ENCODE measurements at regions not wholly inside any gene's neighbourhood (a gene's known extent, or its start where the extent isn't known, plus 50 kb on each side); places are given as distances from the start of the nearest gene placed in this dataset.

DNA sequence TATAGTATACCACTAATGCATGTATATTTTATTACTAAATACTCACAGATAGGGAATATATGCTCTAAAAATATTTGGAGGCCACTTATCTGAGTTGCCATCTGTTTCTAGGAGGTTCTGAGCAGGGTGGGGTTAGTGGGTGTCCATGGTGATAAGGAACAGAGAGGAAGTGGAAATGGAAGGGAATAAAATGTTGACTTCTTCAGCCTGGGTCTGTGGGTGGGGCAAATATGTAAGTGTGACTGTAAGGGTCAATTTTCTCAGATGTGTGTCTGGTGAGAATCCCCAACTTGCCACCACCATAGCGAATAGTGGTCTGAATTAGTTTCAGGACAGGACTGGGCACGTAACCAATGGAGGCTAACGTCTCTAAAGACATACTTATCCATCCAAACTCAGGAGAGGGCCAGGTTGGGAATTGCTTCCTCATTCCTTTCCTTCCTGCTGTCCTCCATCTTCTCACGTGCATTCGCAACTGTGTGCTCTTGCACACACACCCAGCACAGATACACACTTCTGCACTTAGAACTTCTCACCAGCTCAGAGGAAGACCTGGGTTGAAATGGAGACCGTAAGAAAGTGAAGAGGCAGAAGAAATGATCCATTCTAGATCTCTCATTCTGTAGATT, 54.2 kb upstream of the GZMB start:
- no peak overlapping the region for H3K27ac Mint-ChIP-seq (ENCODE audit: unreplicated experiment)
- no peaks in the 10 kb centered on the region for H3K4me1 Mint-ChIP-seq (ENCODE audit: low read depth, unreplicated experiment)
- no peaks in the 10 kb centered on the region for H3K9me3 ChIP-seq
- peaks cover 21% of the 10 kb centered on the region for H3K27me3 Mint-ChIP-seq (ENCODE audit: insufficient read depth, unreplicated experiment)
- no peaks in the 10 kb centered on the region for H3K36me3 Mint-ChIP-seq (ENCODE audit: insufficient read depth, unreplicated experiment)
- H3K4me3 Mint-ChIP-seq (ENCODE audit: unreplicated experiment) = no peak overlapping the region
- BruUV-seq (replicated peaks) = no TSS peak
- no peaks in the 10 kb centered on the region for H3K9me3 Mint-ChIP-seq (ENCODE audit: unreplicated experiment)
- TF ChIP-seq, protein P1, sequence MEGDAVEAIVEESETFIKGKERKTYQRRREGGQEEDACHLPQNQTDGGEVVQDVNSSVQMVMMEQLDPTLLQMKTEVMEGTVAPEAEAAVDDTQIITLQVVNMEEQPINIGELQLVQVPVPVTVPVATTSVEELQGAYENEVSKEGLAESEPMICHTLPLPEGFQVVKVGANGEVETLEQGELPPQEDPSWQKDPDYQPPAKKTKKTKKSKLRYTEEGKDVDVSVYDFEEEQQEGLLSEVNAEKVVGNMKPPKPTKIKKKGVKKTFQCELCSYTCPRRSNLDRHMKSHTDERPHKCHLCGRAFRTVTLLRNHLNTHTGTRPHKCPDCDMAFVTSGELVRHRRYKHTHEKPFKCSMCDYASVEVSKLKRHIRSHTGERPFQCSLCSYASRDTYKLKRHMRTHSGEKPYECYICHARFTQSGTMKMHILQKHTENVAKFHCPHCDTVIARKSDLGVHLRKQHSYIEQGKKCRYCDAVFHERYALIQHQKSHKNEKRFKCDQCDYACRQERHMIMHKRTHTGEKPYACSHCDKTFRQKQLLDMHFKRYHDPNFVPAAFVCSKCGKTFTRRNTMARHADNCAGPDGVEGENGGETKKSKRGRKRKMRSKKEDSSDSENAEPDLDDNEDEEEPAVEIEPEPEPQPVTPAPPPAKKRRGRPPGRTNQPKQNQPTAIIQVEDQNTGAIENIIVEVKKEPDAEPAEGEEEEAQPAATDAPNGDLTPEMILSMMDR (IDR thresholded peaks at IDR 0.05; ENCODE audit: insufficient read depth in 1 of 2, low read depth in 1 of 2, low read length in 1 of 2, severe bottlenecking in 1 of 2, unreplicated experiment in 1 of 2) = no peak
- CTCF ChIA-PET = no interaction called here
- no peak overlapping the region for H3K4me3 ChIP-seq (ENCODE audit: low read depth, low read length)
- H3K36me3 ChIP-seq (ENCODE audit: control insufficient read depth, insufficient read depth, low read length) = no peaks in the 10 kb centered on the region
- no peak for DNase-seq
- no peaks in the 10 kb centered on the region for H3K27me3 ChIP-seq (replicated peaks; ENCODE audit: control insufficient read depth, insufficient read depth, low read length)
- H3K4me1 ChIP-seq = no peaks in the 10 kb centered on the region
- POLR2A ChIA-PET = no interaction called here
- intact Hi-C loops (cut with micrococcal nuclease; ENCODE audit: unreplicated experiment) = no loop called here
